ENCODE measurements at regions not wholly inside any gene's neighbourhood (a gene's known extent, or its start where the extent isn't known, plus 50 kb on each side); places are given as distances from the start of the nearest gene placed in this dataset.

- TF ChIP-seq CTCF (IDR thresholded peaks at IDR 0.05; ENCODE audit: insufficient read depth, low read length) (no peak), GABPA (IDR thresholded peaks at IDR 0.05; ENCODE audit: low read depth) (no peak), POLR2AphosphoS5 (IDR thresholded peaks at IDR 0.05; ENCODE audit: low read depth) (no peak), REST (IDR thresholded peaks at IDR 0.05; ENCODE audit: insufficient replicate concordance, low read depth) (no peak)
These were observed 531.7 kb downstream of the ETV1 start for GRCh38 chr7:13457790-13458189.
